Panc1 (cell line): ENCODE measurements at regions not wholly inside any gene's neighbourhood (a gene's known extent, or its start where the extent isn't known, plus 50 kb on each side); places are given as distances from the start of the nearest gene placed in this dataset.

ENCODE experiments used
- ATAC-seq: fragments of 200-7000 bp; cut with Tn5 transposase; 2 replicates; pipeline ENCODE4 v1.9.1; 2020; ENCODE audit warnings: mild to moderate bottlenecking, moderate library complexity
- BruUV-seq: library from RNA; stranded (reverse); fragments of 400-500 nt; replicated peaks from 2 replicates; lab custom pipeline; 2021; lab: Mats Ljungman, UMichigan
- CTCF ChIA-PET: fragments of 300-600 bp; sonication (Branson Sonifier 250); formaldehyde crosslinking; loops from one replicate; lab custom pipeline; 2022; ENCODE audit warnings: antibody characterized with exemption; lab: Charles Lee
- POLR2A ChIA-PET: fragments of 300-600 bp; sonication (Branson Sonifier 250); formaldehyde crosslinking; loops from one replicate; lab custom pipeline; 2022; ENCODE audit warnings: antibody characterized with exemption; lab: Charles Lee
- DNase-seq: peaks from one replicate; pipeline ENCODE4 v3.0.0-alpha.2; 2010; ENCODE audit warnings: low read depth, low spot score
- H3K27ac ChIP-seq: 2 replicates; pipeline ENCODE4 v1.5.1; 2011; ENCODE audit warnings: mild to moderate bottlenecking, low read length, inconsistent platforms
- H3K27me3 ChIP-seq: fragments of 200-500 bp; sonication (Bioruptor generic); 2 replicates; pipeline ENCODE4 v1.6.0; 2014; ENCODE audit warnings: low read length, inconsistent platforms; ENCODE audit not compliant: control insufficient read depth, insufficient read depth
- H3K36me3 ChIP-seq: fragments of 200-500 bp; sonication (Bioruptor generic); 2 replicates; pipeline ENCODE4 v1.5.1; 2014; ENCODE audit warnings: inconsistent platforms, mild to moderate bottlenecking, low read length, moderate library complexity; ENCODE audit not compliant: control insufficient read depth, insufficient read depth
- H3K4me1 ChIP-seq: 2 replicates; pipeline ENCODE4 v1.5.1; 2011; ENCODE audit warnings: inconsistent platforms, mild to moderate bottlenecking, low read length, moderate library complexity; ENCODE audit not compliant: control insufficient read depth, insufficient read depth
- H3K4me3 ChIP-seq, 2 experiments: 2 replicates each; pipeline ENCODE4 v1.5.1; 2011 to 2012; ENCODE audit warnings: low read depth in 2 of 2, low read length in 2 of 2, mild to moderate bottlenecking in 2 of 2, inconsistent platforms in 1 of 2, moderate library complexity in 1 of 2
- H3K9me3 ChIP-seq: fragments of 200-500 bp; sonication (Bioruptor generic); 2 replicates; pipeline ENCODE4 v1.5.1; 2014; ENCODE audit warnings: low read depth, mild to moderate bottlenecking, inconsistent platforms, low read length, moderate library complexity; ENCODE audit not compliant: control insufficient read depth, insufficient read depth
- POLR2AphosphoS5 ChIP-seq: IDR thresholded peaks from 2 replicates; pipeline ENCODE4 v1.6.1; 2012; ENCODE audit warnings: mild to moderate bottlenecking, low read depth, low read length, moderate library complexity
- REST ChIP-seq, 2 experiments: IDR thresholded peaks; 2 replicates each; pipeline ENCODE4 v1.6.1; 2011 to 2012; ENCODE audit warnings: low read depth in 2 of 2, control low read depth in 1 of 2, low read length in 1 of 2, mild to moderate bottlenecking in 1 of 2, moderate library complexity in 1 of 2; ENCODE audit not compliant: insufficient read depth in 1 of 2
- SIN3A ChIP-seq: IDR thresholded peaks from 2 replicates; pipeline ENCODE4 v1.6.1; 2012; ENCODE audit warnings: low read depth, mild to moderate bottlenecking, low read length, moderate library complexity, borderline replicate concordance; ENCODE audit not compliant: insufficient read depth
- TCF7L2 ChIP-seq: IDR thresholded peaks from 2 replicates; pipeline ENCODE4 v1.6.1; 2011; ENCODE audit warnings: mild to moderate bottlenecking, low read depth, low read length, inconsistent platforms
- in situ Hi-C: cut with HindIII; loops from 2 replicates; pipeline ENCODE4 v1.10.0; 2016; ENCODE audit warnings: low sequenced_read_pairs, low pct_unique_long_range_greater_than_20kb
- intact Hi-C: fragments of 100-400 bp; cut with micrococcal nuclease; formaldehyde crosslinking; loops from one replicate; pipeline ENCODE4 v1.10.0; 2022; ENCODE audit not compliant: unreplicated experiment
- TF ChIP-seq, protein P1 (sequence below): fragments of 450-650 bp; IDR thresholded peaks from 2 replicates; pipeline ENCODE4 v1.5.1; 2017; ENCODE audit warnings: mild to moderate bottlenecking

DNA sequence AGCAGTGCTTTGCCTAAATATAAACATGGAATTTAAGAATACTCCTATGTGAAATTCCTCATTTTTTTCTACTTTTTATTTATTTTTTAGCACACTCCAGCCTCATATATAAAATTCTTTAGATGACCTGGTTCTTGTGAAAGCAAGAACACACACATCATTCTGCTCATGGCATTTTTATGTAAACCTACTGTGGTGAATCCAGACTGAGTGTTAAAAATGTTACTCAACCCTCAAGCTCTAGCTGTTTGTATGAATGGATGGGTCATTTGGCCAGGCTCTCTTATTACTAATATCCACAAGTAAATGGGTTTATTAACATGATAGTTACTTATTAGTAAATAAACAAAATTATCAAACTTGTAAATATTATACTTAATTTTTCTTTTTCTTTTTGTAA, 551.7 kb upstream of the LRRN3 start:
- ChIA-PET CTCF (no interaction called here), POLR2A (no interaction called here)
- no TSS peak for BruUV-seq
- TF ChIP-seq REST (IDR thresholded peaks at IDR 0.05; ENCODE audit: insufficient read depth in 1 of 2, low read depth in 2 of 2, low read length in 1 of 2) (no peak), TCF7L2 (no peak), SIN3A (no peak), POLR2AphosphoS5 (no peak)
- TF ChIP-seq, protein P1, sequence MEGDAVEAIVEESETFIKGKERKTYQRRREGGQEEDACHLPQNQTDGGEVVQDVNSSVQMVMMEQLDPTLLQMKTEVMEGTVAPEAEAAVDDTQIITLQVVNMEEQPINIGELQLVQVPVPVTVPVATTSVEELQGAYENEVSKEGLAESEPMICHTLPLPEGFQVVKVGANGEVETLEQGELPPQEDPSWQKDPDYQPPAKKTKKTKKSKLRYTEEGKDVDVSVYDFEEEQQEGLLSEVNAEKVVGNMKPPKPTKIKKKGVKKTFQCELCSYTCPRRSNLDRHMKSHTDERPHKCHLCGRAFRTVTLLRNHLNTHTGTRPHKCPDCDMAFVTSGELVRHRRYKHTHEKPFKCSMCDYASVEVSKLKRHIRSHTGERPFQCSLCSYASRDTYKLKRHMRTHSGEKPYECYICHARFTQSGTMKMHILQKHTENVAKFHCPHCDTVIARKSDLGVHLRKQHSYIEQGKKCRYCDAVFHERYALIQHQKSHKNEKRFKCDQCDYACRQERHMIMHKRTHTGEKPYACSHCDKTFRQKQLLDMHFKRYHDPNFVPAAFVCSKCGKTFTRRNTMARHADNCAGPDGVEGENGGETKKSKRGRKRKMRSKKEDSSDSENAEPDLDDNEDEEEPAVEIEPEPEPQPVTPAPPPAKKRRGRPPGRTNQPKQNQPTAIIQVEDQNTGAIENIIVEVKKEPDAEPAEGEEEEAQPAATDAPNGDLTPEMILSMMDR, result no peak
- intact Hi-C loops (no loop called here), in situ Hi-C loops (no loop called here)
- no peak overlapping the region for H3K27ac ChIP-seq
- ATAC-seq (no peak), DNase-seq (no peak)
- no peaks in the 10 kb centered on the region for H3K36me3 ChIP-seq
- H3K9me3 ChIP-seq, result no peaks in the 10 kb centered on the region
- H3K4me3 ChIP-seq, result no peak overlapping the region
- no peaks in the 10 kb centered on the region for H3K27me3 ChIP-seq
- H3K4me1 ChIP-seq, result no peaks in the 10 kb centered on the region

DNA sequence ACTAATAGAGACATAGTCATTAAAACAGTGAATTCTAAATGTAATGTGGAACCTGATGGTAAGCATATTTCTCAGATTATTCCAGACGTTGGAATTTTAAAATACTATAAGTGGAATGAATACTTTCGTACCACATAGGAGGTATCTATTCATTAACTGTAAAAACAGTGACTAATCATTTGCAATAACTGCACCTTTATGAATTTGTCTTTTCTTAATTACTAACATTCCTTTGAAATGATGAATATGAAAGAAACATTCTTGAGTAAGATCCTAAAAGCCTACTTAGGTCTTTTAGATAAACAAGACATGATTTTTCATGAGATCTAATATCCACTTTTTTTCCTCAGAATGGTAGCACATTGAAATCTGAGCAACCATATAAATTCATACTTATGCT, 549.0 kb upstream of the LRRN3 start:
- ATAC-seq, result no peak
- Histone ChIP-seq H3K36me3 (no peaks in the 10 kb centered on the region), H3K9me3 (no peaks in the 10 kb centered on the region), H3K27me3 (no peaks in the 10 kb centered on the region), H3K4me3 (no peak overlapping the region), H3K4me1 (no peaks in the 10 kb centered on the region), H3K27ac (no peak overlapping the region)
- TF ChIP-seq REST (IDR thresholded peaks at IDR 0.05; ENCODE audit: insufficient read depth in 1 of 2, low read depth in 2 of 2, low read length in 1 of 2), result no peak
- TF ChIP-seq, protein P1, result no peak
- no peak for TF ChIP-seq POLR2AphosphoS5
- TF ChIP-seq TCF7L2, result no peak
- TF ChIP-seq SIN3A, result no peak
- in situ Hi-C loops (no loop called here), intact Hi-C loops (no loop called here)
- POLR2A ChIA-PET, result no interaction called here
- no peak for DNase-seq
- no TSS peak for BruUV-seq
- CTCF ChIA-PET, result no interaction called here
